ENCODE measurements at regions not wholly inside any gene's neighbourhood (a gene's known extent, or its start where the extent isn't known, plus 50 kb on each side); places are given as distances from the start of the nearest gene placed in this dataset.
A peak's percentile ranks its signal among the peaks of the same experiment; 100 is the strongest.

- no peaks in the 10 kb centered on the region for H3K4me1 Mint-ChIP-seq
- peak overlapping the region; percentile 36 for H3K4me3 Mint-ChIP-seq
- no peak overlapping the region for H3K27ac Mint-ChIP-seq
- H3K9me3 Mint-ChIP-seq, result peaks cover 3% of the 10 kb centered on the region
- DNase-seq (ENCODE audit: low spot score in 2 of 2, unreplicated experiment in 2 of 2), result no peak
- no peaks in the 10 kb centered on the region for H3K27me3 Mint-ChIP-seq (ENCODE audit: low read depth)
- TF ChIP-seq CTCF (IDR thresholded peaks at IDR 0.05; ENCODE audit: unreplicated experiment), result no peak
- H3K36me3 Mint-ChIP-seq, result peaks cover 2% of the 10 kb centered on the region
Observed at GRCh38 chr2:155965415-155966063, 367.0 kb downstream of the NR4A2 start.

GRCh38 chr2:155961641-155962040 is 370.9 kb downstream of the NR4A2 start:
- Mint-ChIP-seq H3K9me3 (peaks cover 17% of the 10 kb centered on the region), H3K4me1 (no peaks in the 10 kb centered on the region), H3K4me3 (no peak overlapping the region), H3K27ac (no peak overlapping the region), H3K36me3 (peaks cover 2% of the 10 kb centered on the region), H3K27me3 (ENCODE audit: low read depth) (no peaks in the 10 kb centered on the region)
- no peak for DNase-seq (ENCODE audit: low spot score in 2 of 2, unreplicated experiment in 2 of 2)
- TF ChIP-seq CTCF (IDR thresholded peaks at IDR 0.05; ENCODE audit: unreplicated experiment), result no peak

- H3K36me3 Mint-ChIP-seq, result no peaks in the 10 kb centered on the region
- DNase-seq (ENCODE audit: low spot score in 2 of 2, unreplicated experiment in 2 of 2), result no peak
- H3K4me3 Mint-ChIP-seq, result no peak overlapping the region
- no peak overlapping the region for H3K27ac Mint-ChIP-seq
- H3K4me1 Mint-ChIP-seq, result no peaks in the 10 kb centered on the region
- no peak for TF ChIP-seq CTCF (IDR thresholded peaks at IDR 0.05; ENCODE audit: unreplicated experiment)
- no peaks in the 10 kb centered on the region for H3K27me3 Mint-ChIP-seq (ENCODE audit: low read depth)
- H3K9me3 Mint-ChIP-seq, result peaks cover 14% of the 10 kb centered on the region
Observed at GRCh38 chr2:155958834-155959233, 373.7 kb downstream of the NR4A2 start.

- H3K36me3 Mint-ChIP-seq, result no peaks in the 10 kb centered on the region
- H3K4me3 Mint-ChIP-seq, result no peak overlapping the region
- no peaks in the 10 kb centered on the region for H3K4me1 Mint-ChIP-seq
- H3K27me3 Mint-ChIP-seq (ENCODE audit: low read depth), result no peaks in the 10 kb centered on the region
- H3K27ac Mint-ChIP-seq, result no peak overlapping the region
- no peak for TF ChIP-seq CTCF (IDR thresholded peaks at IDR 0.05; ENCODE audit: unreplicated experiment)
- DNase-seq (ENCODE audit: low spot score in 2 of 2, unreplicated experiment in 2 of 2), result no peak
- H3K9me3 Mint-ChIP-seq, result peaks cover 11% of the 10 kb centered on the region
Observed at GRCh38 chr2:155947069-155947468, 385.5 kb downstream of the NR4A2 start.

GRCh38 chr2:155944218-155944617 is 388.3 kb downstream of the NR4A2 start:
- no peak for DNase-seq (ENCODE audit: low spot score in 2 of 2, unreplicated experiment in 2 of 2)
- TF ChIP-seq CTCF (IDR thresholded peaks at IDR 0.05; ENCODE audit: unreplicated experiment), result no peak
- Mint-ChIP-seq H3K27ac (no peak overlapping the region), H3K9me3 (peaks cover 36% of the 10 kb centered on the region), H3K4me1 (no peaks in the 10 kb centered on the region), H3K36me3 (no peaks in the 10 kb centered on the region), H3K27me3 (ENCODE audit: low read depth) (no peaks in the 10 kb centered on the region), H3K4me3 (no peak overlapping the region)

- no peak for DNase-seq (ENCODE audit: low spot score in 2 of 2, unreplicated experiment in 2 of 2)
- Mint-ChIP-seq H3K9me3 (peaks cover 17% of the 10 kb centered on the region), H3K27ac (no peak overlapping the region), H3K4me3 (no peak overlapping the region), H3K36me3 (peaks cover 5% of the 10 kb centered on the region), H3K4me1 (no peaks in the 10 kb centered on the region), H3K27me3 (ENCODE audit: low read depth) (no peaks in the 10 kb centered on the region)
- no peak for TF ChIP-seq CTCF (IDR thresholded peaks at IDR 0.05; ENCODE audit: unreplicated experiment)
Observed at GRCh38 chr2:155930312-155930711, 402.2 kb downstream of the NR4A2 start.

All from mesothelial cell of epicardium (in vitro differentiated cells).